NCI-H2227 (cell line): ENCODE measurements at regions not wholly inside any gene's neighbourhood (a gene's known extent, or its start where the extent isn't known, plus 50 kb on each side); places are given as distances from the start of the nearest gene placed in this dataset.
"Not testable (repeated sequence)": the region's sequence is repeated elsewhere in the genome, so short reads cannot be mapped to it uniquely, and the experiment has no call there.

ENCODE experiments used
- DNase-seq: peaks from one replicate; lab custom pipeline; 2025; ENCODE audit not compliant: unreplicated experiment; lab: John Stamatoyannopoulos, UW

GRCh38 chr2:226532976-226533375, 266.6 kb downstream of the IRS1 start:
- DNase-seq: not testable (repeated sequence)

GRCh38 chr2:226531061-226531810, 268.4 kb downstream of the IRS1 start:
- DNase-seq: no peak

DNA sequence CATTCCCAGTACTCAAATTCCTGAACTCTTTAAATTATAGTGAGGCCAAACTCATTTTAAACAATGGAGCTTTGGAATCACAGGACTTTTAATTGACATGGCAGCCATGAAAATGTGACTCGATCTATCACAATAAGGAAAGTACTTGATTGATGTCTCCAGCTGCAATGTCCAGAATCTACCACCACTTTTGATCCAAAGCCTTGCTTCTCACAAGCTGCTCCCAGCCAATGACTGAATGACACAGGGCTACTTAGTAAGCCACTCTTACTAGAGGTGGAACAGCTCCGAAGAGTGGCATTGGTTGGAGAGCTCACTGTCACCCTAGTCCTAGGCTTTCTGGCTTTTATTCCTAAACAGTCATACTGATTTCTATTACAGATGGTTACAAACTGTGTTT, 270.1 kb downstream of the IRS1 start:
- DNase-seq: no peak

DNA sequence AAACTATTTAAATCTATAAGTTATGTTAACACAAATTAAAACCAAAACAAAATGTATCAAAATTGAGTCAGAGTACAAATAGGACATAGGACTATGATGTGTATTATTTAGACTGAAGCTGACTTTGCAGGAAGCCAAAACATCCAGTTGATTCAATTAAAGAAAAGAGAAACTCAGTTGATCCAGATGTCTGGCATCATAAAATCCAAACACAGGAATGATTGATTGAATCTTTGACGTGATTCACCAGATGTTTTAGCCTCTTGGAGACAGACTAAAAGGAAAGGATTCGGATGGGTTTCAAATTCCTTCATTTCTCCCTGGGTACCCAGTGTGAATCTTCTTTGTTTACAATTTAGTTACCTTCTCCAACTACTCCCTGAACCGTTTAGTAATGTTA, 272.9 kb downstream of the IRS1 start:
- no peak for DNase-seq

- DNase-seq: no peak
Measured at GRCh38 chr2:226524381-226524843, 275.2 kb downstream of the IRS1 start.

DNA sequence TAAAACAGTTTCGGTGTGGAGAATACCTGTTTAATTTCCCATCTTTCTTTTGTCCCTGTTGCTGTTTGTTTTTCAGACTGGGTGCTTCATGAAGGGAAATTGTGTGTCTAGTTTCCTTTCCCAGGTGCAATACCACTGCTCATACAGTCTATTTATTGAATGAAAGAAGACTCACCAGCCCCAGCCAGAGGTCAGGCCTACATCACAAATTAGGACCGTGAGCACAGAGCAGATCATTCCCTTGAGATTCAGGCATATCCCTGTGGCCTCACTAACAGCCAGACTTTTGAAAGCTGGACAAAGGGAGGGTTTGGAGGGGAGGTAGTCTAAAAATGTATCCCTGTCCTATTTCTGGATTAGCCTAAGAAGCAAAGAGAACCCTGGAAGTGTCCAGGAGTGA, 278.9 kb downstream of the IRS1 start:
- no peak for DNase-seq

DNA sequence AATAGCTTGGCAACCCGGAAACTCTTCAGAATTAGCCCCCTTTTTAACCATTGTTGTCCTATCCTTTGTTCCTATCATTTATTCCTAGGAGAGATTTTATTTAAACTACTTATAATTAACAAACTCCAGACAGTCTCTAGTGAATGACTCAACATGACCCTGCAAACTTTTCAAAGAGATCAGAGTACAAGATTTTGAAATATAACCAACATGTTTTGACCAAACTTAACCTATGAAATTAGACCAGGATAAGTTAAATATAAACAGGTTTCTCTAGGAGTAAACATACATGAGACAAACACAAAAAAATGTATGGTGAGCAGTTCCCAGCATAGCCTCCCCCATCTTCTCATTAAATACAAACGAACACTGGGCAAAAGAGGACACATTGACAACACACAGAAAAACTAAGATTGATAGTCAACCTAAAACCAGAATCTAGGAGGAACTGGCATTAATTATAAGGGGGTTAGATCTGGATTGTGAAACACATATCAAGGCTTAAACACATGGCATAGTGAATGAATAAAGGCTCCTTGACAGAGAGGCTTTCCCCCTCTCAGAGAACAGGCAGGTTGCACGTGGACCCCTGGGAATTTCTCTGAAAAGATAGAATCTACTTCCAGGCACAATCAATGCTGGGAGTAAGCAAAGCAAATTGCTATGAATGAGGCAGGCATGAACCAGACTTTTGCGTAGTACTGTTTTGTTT, 284.1 kb downstream of the IRS1 start:
- DNase-seq: no peak

DNA sequence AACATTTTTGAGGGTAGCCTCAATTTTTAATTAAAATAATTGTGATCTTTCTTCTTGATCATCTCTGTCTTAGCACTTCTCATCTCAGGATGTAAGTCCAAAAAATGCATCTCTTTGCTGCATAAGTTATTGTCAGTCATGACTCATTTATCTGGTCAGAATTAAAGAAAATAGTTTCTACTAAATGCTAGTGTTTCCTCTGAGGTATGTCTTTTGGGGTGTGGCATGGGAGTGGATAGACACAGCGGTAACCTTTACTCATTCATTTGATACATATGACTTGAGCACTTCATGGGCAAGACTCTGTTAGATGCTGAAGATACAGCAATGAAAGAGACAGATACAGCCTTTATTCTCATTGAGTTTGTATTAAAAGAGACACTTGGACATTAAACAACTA, 284.7 kb downstream of the IRS1 start:
- DNase-seq: no peak

GRCh38 chr2:226511311-226511710, 288.3 kb downstream of the IRS1 start:
- no peak for DNase-seq

- no peak for DNase-seq
Measured at GRCh38 chr2:226508683-226509082, 290.9 kb downstream of the IRS1 start.

GRCh38 chr2:226508005-226508404, 291.6 kb downstream of the IRS1 start:
- no peak for DNase-seq

DNA sequence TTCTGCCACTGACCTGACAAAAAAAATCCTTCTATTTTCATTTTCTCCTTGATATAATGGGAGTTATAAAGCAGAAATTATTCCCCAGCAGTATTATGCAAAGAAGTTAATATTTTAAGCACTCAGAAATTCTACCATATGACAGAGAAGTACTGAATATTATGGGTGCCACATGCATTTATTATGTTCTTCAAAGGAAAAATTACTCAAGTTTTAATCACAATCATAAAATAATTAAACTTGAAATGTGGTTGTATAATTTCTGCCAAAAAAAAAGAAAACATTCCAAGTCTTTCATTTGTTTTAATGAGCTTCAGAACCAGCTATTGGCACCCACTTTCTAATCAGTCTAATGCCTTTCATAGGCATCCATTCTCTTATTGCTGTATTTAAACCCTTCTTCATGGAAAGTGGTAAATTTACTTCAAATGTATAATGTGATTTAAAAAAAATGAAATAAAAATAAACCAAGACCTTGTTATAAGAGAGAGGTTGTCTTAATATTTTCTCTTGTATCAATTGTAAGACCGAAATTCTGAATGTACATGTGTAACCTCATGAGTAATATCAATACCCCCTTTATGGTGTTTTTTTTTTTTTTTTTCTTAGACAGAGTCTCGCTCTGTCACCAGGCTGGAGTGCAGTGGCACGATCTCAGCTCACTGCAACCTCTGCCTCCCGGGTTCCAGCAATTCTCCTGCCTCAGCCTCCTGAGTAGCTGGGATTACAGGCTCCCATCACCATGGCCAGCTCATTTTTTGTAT, 302.3 kb downstream of the IRS1 start:
- DNase-seq: no peak

- DNase-seq: no peak
Measured at GRCh38 chr2:226496273-226496550, 303.4 kb downstream of the IRS1 start.

DNA sequence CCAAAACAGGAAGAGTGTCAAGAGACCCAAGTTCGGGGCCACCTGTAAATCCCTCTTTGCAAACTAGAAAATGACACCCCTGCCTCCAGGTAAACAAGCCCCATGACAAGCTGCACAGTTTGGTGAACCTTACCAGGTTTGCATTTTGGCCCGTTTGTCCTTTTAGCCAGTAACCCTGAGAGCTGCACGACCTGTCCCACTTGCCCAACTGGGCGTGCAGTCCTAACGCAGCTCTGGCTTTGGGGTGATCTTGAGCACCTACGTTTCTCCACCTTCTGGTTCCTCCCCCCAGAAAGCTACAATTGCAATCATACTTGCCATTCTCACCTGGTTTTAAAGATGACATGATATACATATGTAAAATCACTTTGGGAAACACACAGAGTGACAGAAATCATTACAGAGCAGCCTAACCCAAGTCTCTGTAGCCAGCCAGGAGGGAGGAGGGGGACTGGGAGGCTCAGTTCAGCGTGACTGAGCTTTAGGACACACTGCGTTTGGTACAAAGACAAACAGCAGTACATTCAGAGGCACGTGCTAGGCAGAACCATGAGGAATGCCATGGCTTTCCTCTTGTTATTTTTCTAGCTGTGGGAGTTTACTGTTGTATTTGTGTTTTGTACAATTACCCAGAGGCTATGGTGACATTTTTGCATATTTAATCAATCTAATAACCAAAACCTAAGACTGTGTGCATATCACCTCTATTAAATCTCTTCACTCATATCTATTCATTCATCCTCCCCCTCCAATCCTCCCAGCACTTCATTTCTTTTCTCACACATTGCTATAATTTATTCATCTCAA, 304.0 kb downstream of the IRS1 start:
- no peak for DNase-seq

GRCh38 chr2:226491112-226491511, 308.5 kb downstream of the IRS1 start:
- no peak for DNase-seq

- no peak for DNase-seq
Measured at GRCh38 chr2:226489775-226490541, 309.7 kb downstream of the IRS1 start.

GRCh38 chr2:226488034-226488433, 311.6 kb downstream of the IRS1 start:
- no peak for DNase-seq

DNA sequence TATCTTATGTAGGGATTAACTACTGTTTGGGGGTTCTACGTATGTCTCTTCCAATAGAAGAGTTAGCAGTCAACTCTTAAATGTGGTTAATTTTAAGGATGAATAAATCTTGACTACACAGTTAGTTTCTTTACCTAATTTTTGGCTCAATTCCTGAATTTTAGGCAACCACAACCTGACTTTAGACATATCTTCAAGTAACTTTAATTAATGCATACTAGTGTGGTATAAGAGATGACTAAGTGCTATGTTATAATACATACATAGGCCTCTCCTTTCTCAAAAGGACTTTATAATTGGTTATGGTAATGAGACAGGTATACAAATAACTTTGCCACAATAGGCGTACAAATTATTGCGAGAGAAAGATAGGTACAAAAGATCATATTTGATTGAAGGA, 312.0 kb downstream of the IRS1 start:
- no peak for DNase-seq

DNA sequence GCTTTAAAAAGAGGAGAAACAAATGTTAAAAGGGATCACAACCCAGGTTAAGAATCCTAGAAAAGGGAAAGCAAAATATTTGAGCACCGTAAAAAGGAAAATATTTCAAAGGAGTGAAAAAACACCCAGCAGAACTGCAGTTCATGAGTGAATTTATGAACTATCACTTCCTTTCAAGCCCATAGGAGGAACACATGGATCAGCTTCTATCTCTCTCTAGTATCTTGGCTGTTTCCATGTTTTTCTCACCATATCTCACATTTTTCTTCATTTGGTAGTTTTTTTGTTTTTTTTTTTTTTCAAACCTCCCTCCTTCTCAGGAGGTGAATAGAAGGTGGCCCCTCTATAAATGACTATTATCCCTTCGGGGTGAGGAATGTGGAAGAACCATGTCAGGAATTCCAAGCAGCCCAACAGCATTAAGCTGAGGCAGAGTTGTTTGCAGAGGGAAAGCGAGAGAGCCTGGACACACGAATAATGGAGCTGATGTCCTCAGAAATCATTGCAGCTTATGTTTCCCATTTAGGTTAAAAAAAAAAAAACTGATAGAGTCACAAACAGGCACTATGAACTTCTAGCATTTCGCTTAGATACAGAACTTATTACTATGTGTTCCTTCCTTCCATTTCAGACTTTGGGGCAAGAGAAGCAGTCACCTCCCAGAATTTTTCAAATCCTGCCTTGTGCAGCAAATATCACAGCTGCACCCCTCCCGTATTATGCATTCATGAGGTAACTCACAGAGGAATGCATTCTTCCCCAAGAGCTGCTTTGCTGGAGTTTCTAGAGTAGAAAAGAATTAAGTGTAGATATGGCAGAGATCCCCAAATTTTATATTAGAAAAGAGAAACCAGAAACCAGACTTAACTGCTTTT, 315.6 kb downstream of the IRS1 start:
- DNase-seq: no peak

- no peak for DNase-seq
Measured at GRCh38 chr2:226483143-226483542, 316.5 kb downstream of the IRS1 start.
